Astrocyte (in vitro differentiated cells and primary cell): ENCODE measurements at regions not wholly inside any gene's neighbourhood (a gene's known extent, or its start where the extent isn't known, plus 50 kb on each side); places are given as distances from the start of the nearest gene placed in this dataset.

ENCODE experiments used
- DNase-seq: peaks from one replicate; pipeline ENCODE4 v3.0.0-alpha.2; 2010; ENCODE audit warnings: low read depth
- FAIRE-seq: peaks from 2 replicates; lab custom pipeline; 2011; peaks lifted over from hg19 to GRCh38; lab: Jason Lieb, UNC
- H2AFZ ChIP-seq: 2 replicates; pipeline ENCODE4 v1.6.0; 2012; ENCODE audit warnings: low read depth, low read length, inconsistent platforms
- H3K27ac ChIP-seq: 2 replicates; pipeline ENCODE4 v1.5.1; 2011; ENCODE audit warnings: low read depth, low read length, inconsistent platforms
- H3K27me3 ChIP-seq: 2 replicates; pipeline ENCODE4 v1.6.0; 2011; ENCODE audit warnings: low read length, inconsistent platforms; ENCODE audit not compliant: insufficient read depth
- H3K36me3 ChIP-seq: 2 replicates; pipeline ENCODE4 v1.5.1; 2011; ENCODE audit warnings: low read length, inconsistent platforms; ENCODE audit not compliant: insufficient read depth
- H3K4me1 ChIP-seq: 2 replicates; pipeline ENCODE4 v1.5.1; 2011; ENCODE audit warnings: low read length, inconsistent platforms; ENCODE audit not compliant: insufficient read depth
- H3K4me2 ChIP-seq: 2 replicates; pipeline ENCODE4 v1.6.0; 2012; ENCODE audit warnings: low read length, inconsistent platforms
- H3K4me3 ChIP-seq: 2 replicates; pipeline ENCODE4 v1.5.1; 2011; ENCODE audit warnings: low read depth, mild to moderate bottlenecking, low read length, inconsistent platforms; ENCODE audit not compliant: insufficient read depth
- H3K79me2 ChIP-seq: 2 replicates; pipeline ENCODE4 v1.6.0; 2012; ENCODE audit warnings: mild to moderate bottlenecking, low read length, inconsistent platforms; ENCODE audit not compliant: insufficient read depth
- H3K9ac ChIP-seq: 2 replicates; pipeline ENCODE4 v1.6.0; 2012; ENCODE audit warnings: mild to moderate bottlenecking, low read length, inconsistent platforms
- H3K9me3 ChIP-seq: 2 replicates; pipeline ENCODE4 v1.5.1; 2012; ENCODE audit warnings: low read depth, mild to moderate bottlenecking, low read length, inconsistent platforms; ENCODE audit not compliant: insufficient read depth
- H4K20me1 ChIP-seq: 2 replicates; pipeline ENCODE4 v1.6.0; 2012; ENCODE audit warnings: low read length, inconsistent platforms; ENCODE audit not compliant: insufficient read depth
- H3K27ac Mint-ChIP-seq: one replicate; pipeline ENCODE4 v1.8.0; 2021; ENCODE audit warnings: mild to moderate bottlenecking, mixed read lengths; ENCODE audit not compliant: unreplicated experiment
- H3K27me3 Mint-ChIP-seq: one replicate; pipeline ENCODE4 v1.8.0; 2021; ENCODE audit warnings: low read depth, mixed read lengths; ENCODE audit not compliant: unreplicated experiment
- H3K36me3 Mint-ChIP-seq: one replicate; pipeline ENCODE4 v1.8.0; 2021; ENCODE audit warnings: low read depth, mixed read lengths; ENCODE audit not compliant: unreplicated experiment
- H3K4me1 Mint-ChIP-seq: one replicate; pipeline ENCODE4 v1.8.0; 2021; ENCODE audit warnings: low read depth, mixed read lengths; ENCODE audit not compliant: unreplicated experiment
- H3K4me3 Mint-ChIP-seq: one replicate; pipeline ENCODE4 v1.8.0; 2021; ENCODE audit warnings: mild to moderate bottlenecking, moderate library complexity, mixed read lengths; ENCODE audit not compliant: unreplicated experiment
- H3K9me3 Mint-ChIP-seq: one replicate; pipeline ENCODE4 v1.8.0; 2021; ENCODE audit warnings: mild to moderate bottlenecking, mixed read lengths; ENCODE audit not compliant: unreplicated experiment
- EZH2 ChIP-seq: IDR thresholded peaks from 2 replicates; pipeline ENCODE4 v1.6.1; 2012; ENCODE audit warnings: mild to moderate bottlenecking, low read length, inconsistent platforms; ENCODE audit not compliant: insufficient read depth
- TF ChIP-seq, protein P1 (sequence below): IDR thresholded peaks from 2 replicates; pipeline ENCODE4 v1.5.1; 2011; ENCODE audit warnings: low read depth, mild to moderate bottlenecking, inconsistent platforms, low read length, moderate library complexity; ENCODE audit not compliant: insufficient read depth

DNA sequence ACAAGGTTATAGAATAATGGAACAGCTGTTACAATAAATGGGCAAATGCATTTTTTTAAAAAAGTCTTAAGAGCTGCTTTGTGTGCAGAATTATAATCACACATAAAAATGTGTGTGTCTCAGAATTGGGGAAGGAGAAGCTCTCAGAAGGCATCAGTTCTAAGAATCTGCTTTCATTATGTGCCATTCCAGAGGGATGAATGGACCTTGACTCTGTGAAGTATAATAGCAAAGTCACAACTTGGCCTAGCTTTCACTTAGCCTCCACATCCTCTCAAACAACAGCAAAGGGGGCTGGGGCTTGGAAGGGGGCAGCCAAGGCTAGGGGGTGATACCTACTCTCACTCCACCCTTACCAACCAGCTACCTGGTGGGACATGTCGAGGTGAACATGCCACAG lies 265.0 kb downstream of the CDC5L start:
- H3K27ac ChIP-seq = no peak overlapping the region
- H3K4me2 ChIP-seq = no peak overlapping the region
- Mint-ChIP-seq H3K27me3 (no peaks in the 10 kb centered on the region), H3K27ac (peak overlapping the region; percentile 13), H3K4me3 (no peak overlapping the region), H3K36me3 (peaks cover 2% of the 10 kb centered on the region), H3K4me1 (peaks cover 51% of the 10 kb centered on the region), H3K9me3 (peaks cover 2% of the 10 kb centered on the region)
- H3K4me1 ChIP-seq = peaks cover 44% of the 10 kb centered on the region
- no peaks in the 10 kb centered on the region for H3K79me2 ChIP-seq
- FAIRE-seq (peak; percentile 41), DNase-seq (peak; percentile 66)
- no peaks in the 10 kb centered on the region for H4K20me1 ChIP-seq
- no peak overlapping the region for H3K9ac ChIP-seq
- no peak for TF ChIP-seq EZH2
- TF ChIP-seq, protein P1, sequence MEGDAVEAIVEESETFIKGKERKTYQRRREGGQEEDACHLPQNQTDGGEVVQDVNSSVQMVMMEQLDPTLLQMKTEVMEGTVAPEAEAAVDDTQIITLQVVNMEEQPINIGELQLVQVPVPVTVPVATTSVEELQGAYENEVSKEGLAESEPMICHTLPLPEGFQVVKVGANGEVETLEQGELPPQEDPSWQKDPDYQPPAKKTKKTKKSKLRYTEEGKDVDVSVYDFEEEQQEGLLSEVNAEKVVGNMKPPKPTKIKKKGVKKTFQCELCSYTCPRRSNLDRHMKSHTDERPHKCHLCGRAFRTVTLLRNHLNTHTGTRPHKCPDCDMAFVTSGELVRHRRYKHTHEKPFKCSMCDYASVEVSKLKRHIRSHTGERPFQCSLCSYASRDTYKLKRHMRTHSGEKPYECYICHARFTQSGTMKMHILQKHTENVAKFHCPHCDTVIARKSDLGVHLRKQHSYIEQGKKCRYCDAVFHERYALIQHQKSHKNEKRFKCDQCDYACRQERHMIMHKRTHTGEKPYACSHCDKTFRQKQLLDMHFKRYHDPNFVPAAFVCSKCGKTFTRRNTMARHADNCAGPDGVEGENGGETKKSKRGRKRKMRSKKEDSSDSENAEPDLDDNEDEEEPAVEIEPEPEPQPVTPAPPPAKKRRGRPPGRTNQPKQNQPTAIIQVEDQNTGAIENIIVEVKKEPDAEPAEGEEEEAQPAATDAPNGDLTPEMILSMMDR = no peak
- no peaks in the 10 kb centered on the region for H3K9me3 ChIP-seq
- no peaks in the 10 kb centered on the region for H3K36me3 ChIP-seq
- no peak overlapping the region for H2AFZ ChIP-seq
- no peak overlapping the region for H3K4me3 ChIP-seq
- H3K27me3 ChIP-seq = no peaks in the 10 kb centered on the region

DNA sequence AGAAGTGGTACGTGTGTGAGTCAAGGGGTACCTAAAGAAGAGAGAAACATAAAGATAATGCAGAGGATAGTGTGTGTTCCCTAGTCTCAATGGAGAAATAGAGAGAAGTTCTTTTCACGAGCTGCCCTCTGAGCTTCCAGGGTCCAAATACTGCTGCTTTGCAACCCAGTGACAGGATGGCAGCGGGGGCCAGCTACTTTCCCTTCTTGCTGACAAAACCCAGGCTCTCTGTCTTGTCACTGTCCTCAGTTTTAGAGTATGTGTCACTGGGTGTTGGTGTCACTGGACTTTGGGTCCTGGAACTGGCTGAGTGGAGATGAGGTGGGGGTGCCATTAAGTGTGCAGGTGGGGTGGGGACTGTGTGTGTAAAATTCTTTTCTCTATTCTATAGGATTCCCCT lies 265.6 kb downstream of the CDC5L start:
- no peak overlapping the region for H3K4me3 Mint-ChIP-seq
- H2AFZ ChIP-seq = no peak overlapping the region

DNA sequence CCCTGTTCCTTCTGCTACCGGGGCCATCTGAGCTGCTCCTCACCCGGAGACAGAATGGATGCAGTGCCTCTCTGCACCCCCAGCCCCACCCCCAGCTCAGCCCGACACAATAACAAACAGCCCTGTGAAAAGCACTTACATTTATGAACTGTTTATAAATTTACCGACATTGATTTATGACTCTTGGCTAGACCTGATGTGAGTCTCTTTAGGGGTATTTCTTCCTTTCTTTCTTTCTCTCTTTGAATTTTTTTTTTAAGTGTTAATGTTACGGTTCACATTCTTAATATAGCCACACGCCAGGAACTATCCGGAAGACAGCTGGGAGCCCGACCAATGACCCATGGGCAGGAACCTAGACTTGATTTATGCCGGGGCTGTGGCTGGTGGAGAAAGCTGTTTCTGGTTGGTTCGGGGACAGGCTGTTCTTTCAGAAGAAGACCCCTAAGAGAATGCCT lies 266.3 kb downstream of the CDC5L start:
- Histone ChIP-seq H3K79me2 (no peaks in the 10 kb centered on the region), H3K4me2 (peak overlapping the region; percentile 40), H3K4me1 (peaks cover 39% of the 10 kb centered on the region), H3K9ac (no peak overlapping the region), H3K4me3 (no peak overlapping the region), H4K20me1 (no peaks in the 10 kb centered on the region), H3K27ac (peak overlapping the region; percentile 4), H3K27me3 (no peaks in the 10 kb centered on the region), H3K9me3 (no peaks in the 10 kb centered on the region), H2AFZ (no peak overlapping the region), H3K36me3 (no peaks in the 10 kb centered on the region)
- Mint-ChIP-seq H3K9me3 (peaks cover 2% of the 10 kb centered on the region), H3K27me3 (no peaks in the 10 kb centered on the region), H3K36me3 (no peaks in the 10 kb centered on the region), H3K4me1 (peaks cover 42% of the 10 kb centered on the region), H3K4me3 (no peak overlapping the region), H3K27ac (no peak overlapping the region)
- no peak for TF ChIP-seq EZH2
- TF ChIP-seq, protein P1 = no peak
- FAIRE-seq (no peak), DNase-seq (peak; percentile 90)

More for the DNA sequence above, 265.6 kb downstream of the CDC5L start:
- DNase-seq = no peak
- FAIRE-seq = no peak
- Mint-ChIP-seq H3K27ac (no peak overlapping the region), H3K4me1 (peaks cover 47% of the 10 kb centered on the region), H3K36me3 (peaks cover 2% of the 10 kb centered on the region), H3K27me3 (no peaks in the 10 kb centered on the region), H3K9me3 (peaks cover 2% of the 10 kb centered on the region)
- Histone ChIP-seq H3K27ac (no peak overlapping the region), H3K4me1 (peaks cover 44% of the 10 kb centered on the region), H3K79me2 (no peaks in the 10 kb centered on the region), H3K4me2 (no peak overlapping the region), H3K9ac (no peak overlapping the region), H3K27me3 (no peaks in the 10 kb centered on the region), H4K20me1 (no peaks in the 10 kb centered on the region), H3K9me3 (no peaks in the 10 kb centered on the region), H3K36me3 (no peaks in the 10 kb centered on the region), H3K4me3 (no peak overlapping the region)
- TF ChIP-seq, protein P1 = no peak
- TF ChIP-seq EZH2 = no peak
